Transverse colon (tissue), 4 donors: ENCODE measurements at regions not wholly inside any gene's neighbourhood (a gene's known extent, or its start where the extent isn't known, plus 50 kb on each side); places are given as distances from the start of the nearest gene placed in this dataset.

Source experiments
- CTCF ChIP-seq, 5 experiments: fragments of 200-600 bp in 3 of 5; fragments of 450-650 bp in 2 of 5; sonication (generic) in 3 of 5; IDR thresholded peaks; 1 replicate in 2 of 5; 2 replicates in 3 of 5; pipeline ENCODE4 v1.5.1; 2016 to 2017; ENCODE audit warnings: antibody characterized with exemption in 5 of 5, inconsistent platforms in 3 of 5, mild to moderate bottlenecking in 2 of 5, moderate library complexity in 1 of 5
- EP300 ChIP-seq: sonication (generic); formaldehyde crosslinking; IDR thresholded peaks from one replicate; pipeline ENCODE4 v1.6.1; 2017; ENCODE audit warnings: antibody characterized with exemption, low read depth
- POLR2A ChIP-seq: fragments of 450-650 bp; IDR thresholded peaks from one replicate; pipeline ENCODE4 v1.6.1; 2016; ENCODE audit warnings: antibody characterized with exemption, mild to moderate bottlenecking, moderate library complexity
- POLR2AphosphoS5 ChIP-seq, 3 donors: sonication (generic); formaldehyde crosslinking; IDR thresholded peaks; one replicate each; pipeline ENCODE4 v1.6.1; 2016; ENCODE audit warnings: antibody characterized with exemption in 3 of 3

DNA sequence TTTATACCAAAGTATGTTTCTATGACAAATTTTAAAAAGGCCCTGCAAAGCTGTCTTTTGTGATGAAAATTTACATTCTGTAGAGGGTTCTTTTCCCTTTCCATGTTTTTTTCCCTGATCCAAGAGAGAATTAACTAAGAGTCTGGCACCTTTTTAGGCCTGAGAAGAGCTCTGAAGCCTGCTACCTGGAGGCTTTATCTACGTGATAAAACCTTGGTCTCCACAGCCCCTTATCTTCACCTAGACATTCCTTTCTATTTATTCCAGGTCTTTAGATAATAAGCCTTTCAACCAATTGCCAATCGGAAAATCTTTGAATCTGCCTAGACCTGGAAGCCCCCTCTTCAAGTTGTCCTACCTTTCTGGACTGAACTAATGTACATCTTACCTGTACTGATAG is 774.1 kb upstream of the LRRTM1 start:
- no peak for TF ChIP-seq EP300
- TF ChIP-seq CTCF (IDR thresholded peaks at IDR 0.05) = no peak
- no peak for TF ChIP-seq POLR2A
- no peak for TF ChIP-seq POLR2AphosphoS5 (IDR thresholded peaks at IDR 0.05)
